Spleen (tissue), 7 donors: ENCODE measurements at regions not wholly inside any gene's neighbourhood (a gene's known extent, or its start where the extent isn't known, plus 50 kb on each side); places are given as distances from the start of the nearest gene placed in this dataset.

Experiments
- POLR2AphosphoS5 ChIP-seq, 3 donors: sonication (generic); formaldehyde crosslinking; IDR thresholded peaks; one replicate each; pipeline ENCODE4 v1.5.1; 2017; ENCODE audit warnings: antibody characterized with exemption in 3 of 3
- TF ChIP-seq, protein P1 (sequence below), 11 experiments: fragments of 200-600 bp in 7 of 11; fragments of 450-650 bp in 4 of 11; sonication (generic) in 4 of 11; IDR thresholded peaks in 8 of 11; conservative IDR thresholded peaks in 3 of 11; 1 replicate in 7 of 11; 2 replicates in 4 of 11; pipeline versions ENCODE4 v1.4.0 to v1.8.0; 2016 to 2021; ENCODE audit warnings: antibody characterized with exemption in 11 of 11, inconsistent platforms in 4 of 11, mild to moderate bottlenecking in 1 of 11
- donor health status: DM: no; HTN: no; CAD: no; lungs with moderate emphysema.
- donor health status: DM: no; HTN: no; CAD: no.
- donor health status: DM: no; HTN: no; CAD: no.

- TF ChIP-seq POLR2AphosphoS5 (IDR thresholded peaks at IDR 0.05), result no peak
- TF ChIP-seq, protein P1, sequence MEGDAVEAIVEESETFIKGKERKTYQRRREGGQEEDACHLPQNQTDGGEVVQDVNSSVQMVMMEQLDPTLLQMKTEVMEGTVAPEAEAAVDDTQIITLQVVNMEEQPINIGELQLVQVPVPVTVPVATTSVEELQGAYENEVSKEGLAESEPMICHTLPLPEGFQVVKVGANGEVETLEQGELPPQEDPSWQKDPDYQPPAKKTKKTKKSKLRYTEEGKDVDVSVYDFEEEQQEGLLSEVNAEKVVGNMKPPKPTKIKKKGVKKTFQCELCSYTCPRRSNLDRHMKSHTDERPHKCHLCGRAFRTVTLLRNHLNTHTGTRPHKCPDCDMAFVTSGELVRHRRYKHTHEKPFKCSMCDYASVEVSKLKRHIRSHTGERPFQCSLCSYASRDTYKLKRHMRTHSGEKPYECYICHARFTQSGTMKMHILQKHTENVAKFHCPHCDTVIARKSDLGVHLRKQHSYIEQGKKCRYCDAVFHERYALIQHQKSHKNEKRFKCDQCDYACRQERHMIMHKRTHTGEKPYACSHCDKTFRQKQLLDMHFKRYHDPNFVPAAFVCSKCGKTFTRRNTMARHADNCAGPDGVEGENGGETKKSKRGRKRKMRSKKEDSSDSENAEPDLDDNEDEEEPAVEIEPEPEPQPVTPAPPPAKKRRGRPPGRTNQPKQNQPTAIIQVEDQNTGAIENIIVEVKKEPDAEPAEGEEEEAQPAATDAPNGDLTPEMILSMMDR (IDR thresholded peaks at IDR 0.05 in 8 of 11, conservative IDR thresholded peaks at IDR 0.05 in 3 of 11), result no peak
These were observed 436.0 kb downstream of the METTL4 start for GRCh38 chr18:2135309-2135708.
